Karpas-422 (cell line): ENCODE measurements at regions not wholly inside any gene's neighbourhood (a gene's known extent, or its start where the extent isn't known, plus 50 kb on each side); places are given as distances from the start of the nearest gene placed in this dataset.
"Not testable (repeated sequence)": the region's sequence is repeated elsewhere in the genome, so short reads cannot be mapped to it uniquely, and the experiment has no call there.

Experiments used
- DNase-seq: peaks from one replicate; pipeline ENCODE4 v3.0.0-alpha.2; 2015
- H2AFZ ChIP-seq: fragments of 200-600 bp; sonication (generic); 2 replicates; pipeline ENCODE4 v1.6.1; 2014; ENCODE audit warnings: antibody characterized with exemption, low read length, mixed read lengths
- H3K27ac ChIP-seq: fragments of 200-600 bp; sonication (generic); 2 replicates; pipeline ENCODE4 v1.5.1; 2014; ENCODE audit warnings: mild to moderate bottlenecking, low read length, moderate library complexity
- H3K27me3 ChIP-seq: fragments of 200-600 bp; sonication (generic); 2 replicates; pipeline ENCODE4 v1.6.1; 2014; ENCODE audit warnings: low read length, mixed read lengths
- H3K36me3 ChIP-seq: fragments of 200-600 bp; sonication (generic); 2 replicates; pipeline ENCODE4 v1.6.1; 2014; ENCODE audit warnings: low read length, mixed read lengths; ENCODE audit not compliant: insufficient read depth
- H3K4me1 ChIP-seq: fragments of 200-600 bp; sonication (generic); 2 replicates; pipeline ENCODE4 v1.6.1; 2014; ENCODE audit warnings: mild to moderate bottlenecking, low read length, mixed read lengths
- H3K4me2 ChIP-seq: fragments of 200-600 bp; sonication (generic); 2 replicates; pipeline ENCODE4 v1.6.1; 2014; ENCODE audit warnings: low read length, low read depth, mild to moderate bottlenecking; ENCODE audit not compliant: poor library complexity, severe bottlenecking
- H3K4me3 ChIP-seq: fragments of 200-600 bp; sonication (generic); 2 replicates; pipeline ENCODE4 v1.5.1; 2014; ENCODE audit warnings: mild to moderate bottlenecking, antibody characterized with exemption, low read length, mixed read lengths
- H3K79me2 ChIP-seq: fragments of 200-600 bp; sonication (generic); 2 replicates; pipeline ENCODE4 v1.6.1; 2014; ENCODE audit warnings: mild to moderate bottlenecking, low read length, mixed read lengths
- H3K9ac ChIP-seq: fragments of 200-600 bp; sonication (generic); 2 replicates; pipeline ENCODE4 v1.6.0; 2014; ENCODE audit warnings: low read length
- H3K9me2 ChIP-seq: fragments of 200-600 bp; sonication (generic), shearing (Covaris generic); replicated peaks from 2 replicates; pipeline ENCODE4 v1.6.0; 2014; ENCODE audit warnings: mild to moderate bottlenecking, low read length, moderate library complexity; ENCODE audit not compliant: insufficient read depth
- H3K9me3 ChIP-seq: fragments of 300-700, 200-600 bp; sonication (generic); 2 replicates; pipeline ENCODE4 v1.6.1; 2014; ENCODE audit warnings: low read length, mixed read lengths
- H4K20me1 ChIP-seq: fragments of 200-600 bp; sonication (generic); 2 replicates; pipeline ENCODE4 v1.6.1; 2014; ENCODE audit warnings: mild to moderate bottlenecking, antibody characterized with exemption, low read length, low read depth; ENCODE audit not compliant: insufficient read depth

DNA sequence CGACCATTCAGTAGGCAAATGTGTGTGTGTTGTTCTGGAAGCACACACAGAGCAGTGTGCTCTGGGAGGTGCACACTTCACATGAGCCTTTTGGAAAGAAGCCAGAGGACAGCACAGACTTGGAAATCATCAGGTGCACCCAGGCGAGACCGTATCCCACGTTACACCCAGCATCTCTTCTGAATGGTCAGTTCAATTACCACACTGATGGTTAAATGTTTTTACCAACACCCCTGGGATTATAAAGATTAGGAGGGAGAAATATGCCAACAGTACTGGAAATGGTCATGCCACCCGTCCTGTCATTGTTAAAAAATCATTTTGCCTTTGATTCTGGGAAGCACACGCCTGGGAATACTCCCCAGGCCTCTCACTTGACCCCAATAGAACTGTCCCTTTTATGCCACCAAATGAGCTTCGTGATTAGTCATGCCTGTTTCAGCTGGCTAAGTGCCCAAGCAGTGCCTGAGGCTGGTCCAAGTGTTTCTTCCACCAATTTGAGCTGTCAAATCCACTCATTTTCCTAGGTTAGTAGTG, 183.7 kb downstream of the NRP2 start:
- H3K9me2 ChIP-seq: no peaks in the 10 kb centered on the region
- no peak for DNase-seq
- no peak overlapping the region for H3K9ac ChIP-seq
- no peaks in the 10 kb centered on the region for H3K4me1 ChIP-seq
- H4K20me1 ChIP-seq: no peaks in the 10 kb centered on the region
- H2AFZ ChIP-seq: no peak overlapping the region
- no peak overlapping the region for H3K27ac ChIP-seq
- H3K36me3 ChIP-seq: no peaks in the 10 kb centered on the region
- H3K4me3 ChIP-seq: no peak overlapping the region
- no peaks in the 10 kb centered on the region for H3K79me2 ChIP-seq
- H3K4me2 ChIP-seq: no peak overlapping the region
- H3K9me3 ChIP-seq: no peaks in the 10 kb centered on the region
- no peaks in the 10 kb centered on the region for H3K27me3 ChIP-seq

GRCh38 chr2:205865056-205865455, 182.8 kb downstream of the NRP2 start:
- no peaks in the 10 kb centered on the region for H3K4me1 ChIP-seq
- no peaks in the 10 kb centered on the region for H3K9me3 ChIP-seq
- H4K20me1 ChIP-seq: no peaks in the 10 kb centered on the region
- no peaks in the 10 kb centered on the region for H3K36me3 ChIP-seq
- no peaks in the 10 kb centered on the region for H3K79me2 ChIP-seq
- no peaks in the 10 kb centered on the region for H3K27me3 ChIP-seq
- no peak overlapping the region for H3K27ac ChIP-seq
- H3K9me2 ChIP-seq: no peaks in the 10 kb centered on the region
- H3K4me3 ChIP-seq: no peak overlapping the region
- H3K9ac ChIP-seq: no peak overlapping the region
- DNase-seq: no peak
- no peak overlapping the region for H2AFZ ChIP-seq
- H3K4me2 ChIP-seq: no peak overlapping the region

DNA sequence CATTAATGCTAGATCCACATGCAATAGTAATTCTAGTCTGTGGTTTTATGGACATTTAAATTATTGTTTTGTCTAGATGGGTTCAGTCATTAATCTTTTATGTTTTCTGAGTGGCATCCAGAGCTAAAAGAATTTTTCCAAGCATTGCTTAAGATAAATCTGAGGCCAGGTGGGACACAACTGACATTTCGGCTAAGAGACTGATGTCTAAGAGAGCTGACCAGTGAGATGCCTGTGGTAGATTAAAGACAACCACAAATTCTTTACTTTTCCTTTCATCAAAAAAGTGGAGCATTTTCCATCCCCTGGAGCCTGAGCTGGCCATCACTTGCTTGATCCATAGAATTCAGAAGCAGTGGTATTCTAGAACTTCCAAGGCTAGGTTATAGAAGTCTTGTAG, 182.2 kb downstream of the NRP2 start:
- H3K4me1 ChIP-seq: no peaks in the 10 kb centered on the region

GRCh38 chr2:205862761-205863160, 180.5 kb downstream of the NRP2 start:
- not testable (repeated sequence) for H3K27ac ChIP-seq, H3K9me2 ChIP-seq, H3K4me1 ChIP-seq, DNase-seq, H3K27me3 ChIP-seq, H3K4me2 ChIP-seq, H3K36me3 ChIP-seq, H4K20me1 ChIP-seq, H3K79me2 ChIP-seq, H3K4me3 ChIP-seq, H2AFZ ChIP-seq, H3K9ac ChIP-seq, H3K9me3 ChIP-seq

More for the DNA sequence above, 182.2 kb downstream of the NRP2 start:
- Histone ChIP-seq H3K27ac (no peak overlapping the region), H4K20me1 (no peaks in the 10 kb centered on the region), H3K4me2 (no peak overlapping the region), H3K36me3 (no peaks in the 10 kb centered on the region), H3K9me2 (no peaks in the 10 kb centered on the region), H2AFZ (no peak overlapping the region), H3K79me2 (no peaks in the 10 kb centered on the region), H3K4me3 (no peak overlapping the region), H3K27me3 (0 out of 2 replicates have a peak, but pooled peaks cover under 1% of the 10 kb centered on the region), H3K9me3 (no peaks in the 10 kb centered on the region), H3K9ac (no peak overlapping the region)
- DNase-seq: no peak

DNA sequence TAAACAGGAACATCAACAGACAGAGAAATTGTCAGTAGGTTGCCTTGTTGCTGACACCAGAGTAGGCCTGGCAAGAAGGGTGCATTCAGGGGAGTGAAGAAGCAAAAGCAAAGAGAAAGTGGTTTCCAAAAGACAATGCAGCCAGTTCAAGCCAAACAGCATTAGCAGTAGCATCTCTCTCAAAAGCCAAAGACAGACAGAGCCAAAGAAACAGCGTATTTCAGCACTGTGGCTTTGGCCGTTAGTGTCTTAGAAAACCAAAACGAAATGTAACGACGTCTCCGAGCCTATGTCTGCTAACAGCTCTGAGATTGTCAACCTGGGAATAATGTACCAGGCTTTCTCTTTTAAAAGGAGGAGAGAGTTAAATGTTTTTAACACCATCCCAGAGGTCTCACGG, 178.6 kb downstream of the NRP2 start:
- H3K4me1 ChIP-seq: peaks cover 6% of the 10 kb centered on the region
- no peaks in the 10 kb centered on the region for H3K79me2 ChIP-seq
- no peaks in the 10 kb centered on the region for H4K20me1 ChIP-seq
- no peaks in the 10 kb centered on the region for H3K9me3 ChIP-seq
- no peak overlapping the region for H3K9ac ChIP-seq
- H3K4me3 ChIP-seq: no peak overlapping the region
- DNase-seq: no peak
- H3K9me2 ChIP-seq: no peaks in the 10 kb centered on the region
- H3K4me2 ChIP-seq: no peak overlapping the region
- no peak overlapping the region for H2AFZ ChIP-seq
- H3K27me3 ChIP-seq: 0 out of 2 replicates have a peak, but pooled peaks cover 4% of the 10 kb centered on the region
- H3K36me3 ChIP-seq: no peaks in the 10 kb centered on the region
- H3K27ac ChIP-seq: no peak overlapping the region

GRCh38 chr2:205860181-205860580, 177.9 kb downstream of the NRP2 start:
- H3K4me1 ChIP-seq: peaks cover 6% of the 10 kb centered on the region
- H3K36me3 ChIP-seq: no peaks in the 10 kb centered on the region
- H2AFZ ChIP-seq: no peak overlapping the region
- H3K9ac ChIP-seq: no peak overlapping the region
- H3K27ac ChIP-seq: no peak overlapping the region
- H3K4me3 ChIP-seq: no peak overlapping the region
- H4K20me1 ChIP-seq: no peaks in the 10 kb centered on the region
- H3K4me2 ChIP-seq: no peak overlapping the region
- H3K27me3 ChIP-seq: 0 out of 2 replicates have a peak, but pooled peaks cover 4% of the 10 kb centered on the region
- H3K9me2 ChIP-seq: no peaks in the 10 kb centered on the region
- no peaks in the 10 kb centered on the region for H3K9me3 ChIP-seq
- no peaks in the 10 kb centered on the region for H3K79me2 ChIP-seq
- no peak for DNase-seq

GRCh38 chr2:205858881-205859441, 176.7 kb downstream of the NRP2 start:
- H3K4me1 ChIP-seq: peaks cover 6% of the 10 kb centered on the region
- H2AFZ ChIP-seq: no peak overlapping the region
- H3K79me2 ChIP-seq: no peaks in the 10 kb centered on the region
- no peak for DNase-seq
- H3K9ac ChIP-seq: no peak overlapping the region
- H4K20me1 ChIP-seq: no peaks in the 10 kb centered on the region
- no peak overlapping the region for H3K27ac ChIP-seq
- no peaks in the 10 kb centered on the region for H3K9me2 ChIP-seq
- H3K4me3 ChIP-seq: no peak overlapping the region
- no peaks in the 10 kb centered on the region for H3K9me3 ChIP-seq
- no peak overlapping the region for H3K4me2 ChIP-seq
- H3K36me3 ChIP-seq: no peaks in the 10 kb centered on the region
- H3K27me3 ChIP-seq: 0 out of 2 replicates have a peak, but pooled peaks cover 4% of the 10 kb centered on the region

DNA sequence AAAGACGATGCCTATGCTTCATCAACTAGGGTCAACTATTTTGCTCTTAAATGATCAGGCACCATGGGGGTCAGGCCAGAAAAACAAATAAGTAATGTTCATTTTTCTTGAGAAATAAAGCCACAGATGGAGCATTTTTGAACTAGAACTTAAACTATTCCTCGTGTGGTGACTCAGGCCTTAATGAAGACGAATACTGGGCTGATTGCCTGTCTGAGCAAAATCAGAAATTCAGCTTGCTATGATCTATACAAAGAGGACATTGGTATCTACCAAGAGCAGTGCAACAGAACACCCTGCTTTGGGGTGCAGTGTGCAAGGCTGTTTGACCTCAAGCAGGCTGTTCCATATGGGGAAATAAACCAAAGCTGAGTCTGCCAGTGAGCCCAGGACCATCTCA, 176.0 kb downstream of the NRP2 start:
- H2AFZ ChIP-seq: no peak overlapping the region
- no peak overlapping the region for H3K4me2 ChIP-seq
- H3K9me3 ChIP-seq: no peaks in the 10 kb centered on the region
- H3K4me3 ChIP-seq: no peak overlapping the region
- no peak overlapping the region for H3K9ac ChIP-seq
- H3K27ac ChIP-seq: no peak overlapping the region
- H3K27me3 ChIP-seq: 0 out of 2 replicates have a peak, but pooled peaks cover 4% of the 10 kb centered on the region
- H3K4me1 ChIP-seq: peaks cover 6% of the 10 kb centered on the region
- no peaks in the 10 kb centered on the region for H3K36me3 ChIP-seq
- H4K20me1 ChIP-seq: no peaks in the 10 kb centered on the region
- no peaks in the 10 kb centered on the region for H3K79me2 ChIP-seq
- DNase-seq: no peak
- H3K9me2 ChIP-seq: no peaks in the 10 kb centered on the region
